HTR-8/SVneo (cell line): ENCODE measurements at regions not wholly inside any gene's neighbourhood (a gene's known extent, or its start where the extent isn't known, plus 50 kb on each side); places are given as distances from the start of the nearest gene placed in this dataset.
"Not testable (repeated sequence)": the region's sequence is repeated elsewhere in the genome, so short reads cannot be mapped to it uniquely, and the experiment has no call there.

Experiments
- DNase-seq: peaks from one replicate; pipeline ENCODE4 v3.0.0; 2011; ENCODE audit warnings: low spot score, mixed read lengths; ENCODE audit not compliant: insufficient read length
- FAIRE-seq: peaks from 2 replicates; lab custom pipeline; 2011; peaks lifted over from hg19 to GRCh38; lab: Jason Lieb, UNC

DNA sequence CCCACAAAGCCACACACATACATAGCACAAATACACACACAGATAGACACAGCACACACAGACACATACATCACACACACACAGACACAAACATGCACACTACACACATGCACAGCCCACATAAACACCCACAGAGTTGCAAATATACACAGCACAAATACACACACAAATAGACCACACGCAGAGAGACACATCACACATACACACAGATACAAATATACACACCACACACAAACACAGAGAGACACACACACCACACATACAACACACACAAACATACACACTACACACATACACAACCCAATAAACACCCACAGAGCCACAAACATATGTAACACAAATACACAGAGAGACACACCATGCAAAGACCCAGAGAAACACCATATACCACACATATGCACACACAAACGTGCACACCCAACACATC is 154.9 kb downstream of the GLUL start:
- FAIRE-seq (peak; percentile 81), DNase-seq (no peak)

GRCh38 chr1:182235952-182236650 is 155.5 kb downstream of the GLUL start:
- DNase-seq (no peak), FAIRE-seq (no peak)

DNA sequence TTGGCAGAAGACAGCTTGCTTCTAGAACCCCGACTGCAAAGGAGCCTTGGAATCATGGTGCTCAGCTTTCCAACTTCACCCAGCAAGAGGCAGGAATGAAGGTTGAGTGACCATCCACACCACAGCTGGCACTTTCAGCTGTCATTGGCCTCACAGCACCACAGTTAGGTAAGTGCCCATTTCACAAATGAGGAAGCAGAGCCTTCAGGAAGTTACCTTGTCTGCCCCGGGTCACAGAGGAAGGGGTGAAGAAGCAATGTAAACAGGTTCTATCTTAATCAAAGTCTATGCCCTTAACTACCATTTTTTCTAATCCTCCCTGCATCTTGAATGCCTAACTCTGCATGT is 156.0 kb downstream of the GLUL start:
- no peak for FAIRE-seq
- no peak for DNase-seq

DNA sequence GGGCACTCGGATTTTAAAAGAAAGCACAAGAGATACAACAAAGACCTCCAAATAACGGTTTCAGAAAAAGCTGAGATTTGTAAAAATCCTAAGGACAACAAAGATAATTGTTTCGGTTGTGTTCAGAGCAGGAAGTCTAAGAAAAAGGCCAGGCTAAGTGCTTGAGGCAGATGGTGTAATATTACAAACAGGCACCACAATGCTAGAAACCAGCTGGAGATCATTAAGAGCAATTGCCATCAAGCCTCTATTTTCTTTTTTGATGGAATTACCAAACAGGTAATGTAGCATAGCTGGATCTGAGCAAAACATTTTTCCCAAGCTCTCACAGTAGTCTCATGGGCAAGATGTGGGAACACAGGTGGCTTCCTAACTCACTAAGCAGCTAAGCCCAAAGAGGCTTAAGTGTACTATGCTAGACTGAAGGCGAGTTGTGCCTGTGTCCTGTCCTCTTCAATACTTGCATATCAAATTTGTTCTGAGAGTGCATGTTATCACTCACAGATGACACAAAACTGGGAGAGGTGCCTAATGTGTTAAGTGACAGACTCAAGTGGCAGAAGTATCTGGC is 161.6 kb downstream of the GLUL start:
- FAIRE-seq: no peak
- no peak for DNase-seq

DNA sequence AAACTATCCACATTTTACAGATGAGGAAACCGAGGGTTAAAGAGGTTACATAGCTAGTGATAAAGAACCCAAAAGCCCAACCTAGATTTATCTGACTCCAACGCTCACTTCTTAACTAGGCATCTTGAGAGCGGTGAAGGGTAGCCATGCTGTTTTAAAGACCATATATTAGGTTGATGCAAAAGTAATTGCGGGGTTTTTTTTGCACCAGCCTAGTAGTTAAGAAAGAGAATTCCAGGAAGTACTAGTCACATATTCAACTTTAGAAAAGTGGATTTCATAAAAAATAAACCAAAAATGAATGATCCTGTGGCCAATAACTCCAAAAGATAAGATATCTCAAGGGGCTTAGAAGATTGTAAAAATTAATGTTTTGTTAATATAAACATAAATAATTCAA is 162.1 kb downstream of the GLUL start:
- DNase-seq (no peak), FAIRE-seq (no peak)

GRCh38 chr1:182227864-182228547 is 163.6 kb downstream of the GLUL start:
- FAIRE-seq (no peak), DNase-seq (no peak)

DNA sequence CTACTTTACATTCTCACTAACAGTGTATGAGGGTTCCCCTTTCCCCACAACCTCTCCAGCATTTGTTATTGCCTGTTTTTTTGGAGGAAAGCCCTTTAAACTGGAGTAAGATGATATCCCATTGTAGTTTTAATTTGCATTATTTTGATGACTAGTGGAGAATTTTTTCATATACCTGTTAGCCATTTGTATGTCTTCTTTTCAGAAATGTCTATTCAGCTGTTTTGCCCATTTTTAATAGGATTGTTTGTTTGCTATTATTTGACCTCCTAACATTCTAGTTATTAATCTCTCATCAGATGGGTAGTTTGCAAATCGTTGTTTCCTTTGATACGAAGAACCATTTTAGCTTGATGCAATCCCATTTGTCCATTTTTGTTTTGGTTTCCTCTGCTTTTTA is 165.0 kb downstream of the GLUL start:
- FAIRE-seq: no peak
- no peak for DNase-seq

GRCh38 chr1:182225755-182226154 is 164.2 kb upstream of the ZNF648 start:
- not testable (repeated sequence) for FAIRE-seq, DNase-seq

GRCh38 chr1:182221990-182222389 is 160.5 kb upstream of the ZNF648 start:
- FAIRE-seq, DNase-seq: not testable (repeated sequence)

GRCh38 chr1:182221367-182221766 is 159.9 kb upstream of the ZNF648 start:
- FAIRE-seq: not testable (repeated sequence)

GRCh38 chr1:182217967-182218366 is 156.5 kb upstream of the ZNF648 start:
- no peak for DNase-seq

More at GRCh38 chr1:182221367-182221766, 159.9 kb upstream of the ZNF648 start:
- not testable (repeated sequence) for DNase-seq

GRCh38 chr1:182217071-182217470 is 155.6 kb upstream of the ZNF648 start:
- no peak for FAIRE-seq
- no peak for DNase-seq

More at GRCh38 chr1:182217967-182218366, 156.5 kb upstream of the ZNF648 start:
- no peak for FAIRE-seq

DNA sequence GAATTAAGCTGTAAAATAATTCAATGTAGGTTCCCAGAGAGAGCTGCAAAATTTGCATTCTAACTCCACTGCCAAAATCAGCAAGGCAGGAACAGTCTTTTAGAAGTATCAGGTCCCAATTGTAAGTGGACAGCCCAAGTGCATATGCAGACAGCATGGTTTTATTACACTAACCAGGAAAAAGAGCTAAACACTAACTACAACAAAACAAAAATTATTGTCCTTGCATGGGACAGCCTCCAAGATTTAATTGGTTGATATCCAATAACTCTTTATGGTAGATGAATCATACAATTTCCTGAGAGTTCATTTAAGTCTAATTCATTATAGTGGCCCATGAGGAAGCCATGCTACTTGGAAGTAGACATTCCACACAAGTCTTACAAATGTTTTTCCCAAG is 154.3 kb upstream of the ZNF648 start:
- FAIRE-seq: no peak
- DNase-seq: no peak

DNA sequence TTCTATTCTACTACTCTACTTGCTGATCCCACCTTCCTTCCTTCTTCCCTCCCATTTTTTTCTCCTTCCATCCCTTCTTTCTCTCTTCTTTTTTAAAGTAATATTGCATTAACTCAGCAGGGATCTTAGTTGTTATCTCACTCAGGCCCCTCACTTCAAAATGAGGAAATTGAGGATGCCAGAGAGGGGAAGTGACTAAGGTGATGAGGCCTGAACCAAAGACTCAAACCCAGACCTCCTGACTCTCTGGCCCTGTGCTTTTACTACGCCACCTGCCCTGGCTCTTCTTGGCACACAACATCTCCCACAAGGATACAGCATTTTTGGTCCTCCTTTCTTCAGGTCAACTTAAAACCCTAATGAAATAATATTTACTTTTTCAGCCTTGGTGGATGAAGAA is 151.7 kb upstream of the ZNF648 start:
- DNase-seq (no peak), FAIRE-seq (no peak)

DNA sequence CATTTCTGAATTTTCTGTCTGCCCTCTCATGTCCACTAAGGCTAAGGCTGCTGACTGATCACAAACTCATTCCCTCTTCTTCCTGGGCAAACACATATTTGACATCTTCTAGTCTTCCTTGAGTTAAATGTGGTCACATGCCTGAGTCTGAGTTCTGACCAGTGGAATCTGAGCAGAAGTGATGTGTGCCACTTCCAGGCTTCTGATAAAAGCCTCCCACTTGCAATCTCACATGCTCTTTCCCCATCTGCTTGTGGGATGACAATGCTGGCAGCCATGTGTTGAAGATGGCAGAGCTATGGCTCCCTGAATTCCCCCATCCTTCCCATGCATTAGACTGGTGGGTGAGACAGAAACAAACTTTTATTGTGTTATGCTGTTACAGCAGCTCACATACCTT is 149.9 kb upstream of the ZNF648 start:
- DNase-seq: no peak
- FAIRE-seq: no peak

DNA sequence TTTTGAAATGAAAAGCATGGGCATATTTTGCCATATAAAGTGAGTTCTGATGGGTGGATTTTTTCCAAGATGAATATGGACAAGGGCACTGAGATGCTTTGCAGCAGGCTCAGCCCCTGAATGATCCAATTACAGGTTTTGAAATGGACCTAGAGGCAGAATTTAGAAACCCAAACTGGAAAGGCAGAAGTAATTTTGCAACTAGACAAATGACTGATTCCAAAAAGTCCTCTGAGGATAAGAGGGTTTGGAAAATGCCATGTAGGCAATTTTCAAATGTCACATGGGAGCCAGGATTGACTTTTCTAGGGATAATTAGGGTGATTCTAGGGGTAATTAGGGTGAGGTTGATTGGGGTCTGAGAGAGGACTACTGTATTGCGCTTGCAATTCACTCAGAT is 148.9 kb upstream of the ZNF648 start:
- FAIRE-seq: no peak
- no peak for DNase-seq

- no peak for FAIRE-seq
These were observed 145.8 kb upstream of the ZNF648 start for GRCh38 chr1:182207300-182207699.

DNA sequence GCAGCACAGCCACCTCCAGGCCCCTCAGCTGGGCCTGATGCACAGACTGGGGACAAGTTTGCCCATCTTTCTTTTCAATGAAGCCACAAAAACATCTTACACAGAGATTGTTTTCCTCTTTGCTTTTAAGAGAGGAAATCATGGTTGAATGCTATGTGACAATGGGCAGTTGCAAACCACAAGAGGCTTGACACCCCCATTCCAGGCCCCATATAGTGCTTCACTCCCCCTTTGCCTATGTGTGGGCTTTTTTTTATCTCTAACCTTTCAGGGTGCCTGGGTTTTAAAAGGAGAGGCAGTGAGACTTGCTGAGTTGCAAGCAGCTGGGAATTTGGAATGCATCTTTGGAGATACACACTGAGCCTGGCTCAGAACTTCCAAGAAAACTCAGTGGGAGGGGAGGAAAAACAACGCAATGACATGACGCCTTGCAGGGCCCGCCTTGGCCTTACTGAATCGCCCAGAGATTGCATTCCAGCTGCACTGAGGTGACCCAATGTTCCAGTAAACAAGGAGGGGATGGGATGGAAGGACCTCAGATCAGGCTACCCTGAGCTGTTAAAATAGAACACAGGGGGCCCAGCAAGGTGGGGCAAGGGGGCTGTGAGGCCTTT is 145.2 kb upstream of the ZNF648 start:
- DNase-seq (no peak), FAIRE-seq (no peak)

More at GRCh38 chr1:182207300-182207699, 145.8 kb upstream of the ZNF648 start:
- DNase-seq: no peak

DNA sequence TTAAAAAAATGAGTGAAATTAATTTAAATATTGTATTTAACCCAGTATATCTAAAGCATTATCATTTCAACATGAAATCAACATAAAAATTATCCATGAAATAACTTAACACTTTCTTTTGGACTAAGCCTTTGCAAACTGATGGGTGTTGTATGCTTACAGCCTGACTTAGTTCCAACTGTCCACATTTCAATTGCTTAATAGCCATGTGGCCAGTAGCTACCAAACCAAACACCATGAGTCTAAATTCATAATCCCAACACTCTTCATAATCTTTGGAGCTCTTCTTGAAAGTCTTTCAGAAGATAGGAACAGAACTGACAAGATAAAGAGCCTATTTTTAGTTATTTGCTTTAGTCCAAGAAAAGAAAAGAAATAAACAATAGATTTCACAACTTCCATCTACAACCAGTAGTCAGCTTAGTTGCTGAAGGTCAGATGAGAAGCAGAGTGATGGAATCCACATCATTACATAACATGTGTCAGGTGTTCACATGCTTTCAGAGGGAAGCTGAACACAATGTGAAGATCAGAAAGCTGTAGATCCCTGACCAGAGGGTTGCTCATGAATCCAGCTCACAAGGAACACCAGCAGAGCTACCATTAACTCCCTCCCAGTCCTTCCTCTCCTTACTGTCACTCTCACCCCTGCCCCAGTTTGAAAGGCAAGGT is 144.0 kb upstream of the ZNF648 start:
- DNase-seq (no peak), FAIRE-seq (no peak)

DNA sequence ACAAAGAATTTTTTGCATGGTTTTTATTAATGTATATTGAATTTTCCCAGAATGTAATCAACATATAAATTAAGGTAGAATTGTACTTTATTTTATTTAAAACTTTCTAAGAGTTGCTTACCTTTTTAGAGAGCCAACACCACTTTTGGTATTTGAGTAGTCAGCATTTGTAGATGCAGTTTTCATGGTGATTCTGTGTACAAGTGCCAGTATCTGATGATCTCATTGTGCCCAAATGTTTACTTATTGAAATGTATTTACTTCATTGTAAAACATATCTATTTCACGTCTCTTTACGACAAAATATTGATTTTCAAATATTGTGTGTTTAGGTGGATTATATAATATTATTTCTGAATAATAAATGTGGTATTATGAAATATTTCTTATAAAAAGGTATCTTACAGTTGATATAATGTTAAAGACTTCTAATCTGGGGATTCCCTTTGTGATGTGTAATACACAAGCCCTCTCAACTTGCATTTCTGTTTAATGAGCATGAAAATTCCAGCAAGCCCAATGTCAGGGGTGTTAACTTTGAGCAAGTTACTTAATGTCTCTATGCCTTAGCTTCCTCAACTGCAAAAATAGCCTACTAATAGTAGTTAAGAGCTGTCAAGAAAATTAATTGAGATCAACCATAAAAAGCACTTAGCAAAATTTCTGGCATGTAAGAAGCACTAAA is 141.8 kb upstream of the ZNF648 start:
- no peak for DNase-seq
- no peak for FAIRE-seq
